ENCODE measurements at regions not wholly inside any gene's neighbourhood (a gene's known extent, or its start where the extent isn't known, plus 50 kb on each side); places are given as distances from the start of the nearest gene placed in this dataset.

GRCh38 chr11:122031813-122032212 lies 84.2 kb downstream of the BLID start:
- TF ChIP-seq CTCF (IDR thresholded peaks at IDR 0.05; ENCODE audit: insufficient read depth, low read length, poor library complexity, severe bottlenecking), result no peak
- no peak for TF ChIP-seq EZH2phosphoT487 (conservative IDR thresholded peaks at IDR 0.05; ENCODE audit: low read length)

All from SU-DHL-6 (cell line).